Erythroblast (primary cell): ENCODE measurements at regions not wholly inside any gene's neighbourhood (a gene's known extent, or its start where the extent isn't known, plus 50 kb on each side); places are given as distances from the start of the nearest gene placed in this dataset.
A peak's percentile ranks its signal among the peaks of the same experiment; 100 is the strongest.

Source experiments
- DNase-seq, 2 experiments: peaks; one replicate each; lab custom pipeline; 2025; lab: John Stamatoyannopoulos, UW
- GATA1 ChIP-seq: IDR thresholded peaks from 2 replicates; pipeline ENCODE4 v1.6.1; 2011; ENCODE audit warnings: low read depth, mild to moderate bottlenecking, control low read depth, low read length, moderate library complexity
- POLR2A ChIP-seq: IDR thresholded peaks from 2 replicates; pipeline ENCODE4 v1.6.1; 2011; ENCODE audit warnings: mild to moderate bottlenecking, low read length

DNA sequence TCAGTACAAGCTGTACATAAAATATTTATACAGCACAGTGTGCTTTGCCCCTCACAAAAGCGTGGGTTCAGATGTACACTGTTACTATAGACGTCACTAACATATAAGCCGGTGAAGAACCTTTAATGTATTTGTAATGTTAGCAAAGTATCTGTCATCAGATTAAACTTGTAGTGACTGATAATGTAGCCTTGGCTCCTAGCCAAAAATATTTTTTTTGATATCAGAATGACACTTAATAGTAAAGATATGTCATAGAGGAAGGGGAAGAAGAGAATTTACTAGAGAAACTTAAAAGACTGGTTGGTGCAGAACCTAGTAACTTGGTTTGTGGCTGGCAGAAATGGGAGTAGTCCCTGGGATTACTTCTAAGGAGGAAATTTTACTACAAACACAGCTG is 258.7 kb upstream of the DMRT1 start:
- no peak for DNase-seq
- no peak for TF ChIP-seq GATA1
- TF ChIP-seq POLR2A = no peak

DNA sequence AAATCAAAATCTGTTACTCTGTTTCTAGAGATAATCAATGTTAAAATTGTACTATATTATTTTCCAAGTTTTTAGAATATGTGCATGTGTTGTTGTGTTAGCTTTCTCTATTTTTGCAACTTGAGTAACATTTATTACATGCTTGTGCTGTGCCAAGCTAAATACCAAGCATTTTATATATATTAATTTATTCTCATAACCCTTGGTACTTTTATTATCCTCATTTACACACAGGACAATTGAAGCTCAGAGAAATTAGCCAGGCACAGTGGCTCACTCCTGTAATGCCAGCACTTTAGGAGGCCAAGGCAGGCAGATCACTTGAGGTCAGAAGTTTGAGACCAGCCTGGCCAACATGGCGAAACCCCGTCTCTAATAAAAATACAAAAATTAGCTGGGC is 254.0 kb upstream of the DMRT1 start:
- DNase-seq = no peak
- TF ChIP-seq GATA1 (no peak), POLR2A (no peak)

DNA sequence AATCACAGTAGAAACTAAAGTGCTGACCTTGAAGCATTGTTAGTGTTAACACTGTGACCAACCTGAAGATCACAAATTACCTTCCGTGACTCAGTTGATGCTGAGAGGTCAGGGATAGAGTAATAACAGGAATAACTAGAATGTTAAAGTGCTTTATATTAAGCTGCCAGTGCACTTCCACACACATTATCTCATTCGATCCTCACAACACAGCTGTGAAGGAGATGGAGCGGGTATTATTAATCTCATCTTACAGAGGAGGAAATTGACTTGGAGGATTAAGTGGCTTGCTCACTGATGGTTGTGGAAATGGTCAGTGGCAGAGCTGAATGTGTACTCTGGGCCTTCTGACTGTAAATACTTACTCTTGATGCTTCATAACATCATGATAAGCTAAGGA is 252.5 kb upstream of the DMRT1 start:
- TF ChIP-seq POLR2A (no peak), GATA1 (no peak)
- no peak for DNase-seq

DNA sequence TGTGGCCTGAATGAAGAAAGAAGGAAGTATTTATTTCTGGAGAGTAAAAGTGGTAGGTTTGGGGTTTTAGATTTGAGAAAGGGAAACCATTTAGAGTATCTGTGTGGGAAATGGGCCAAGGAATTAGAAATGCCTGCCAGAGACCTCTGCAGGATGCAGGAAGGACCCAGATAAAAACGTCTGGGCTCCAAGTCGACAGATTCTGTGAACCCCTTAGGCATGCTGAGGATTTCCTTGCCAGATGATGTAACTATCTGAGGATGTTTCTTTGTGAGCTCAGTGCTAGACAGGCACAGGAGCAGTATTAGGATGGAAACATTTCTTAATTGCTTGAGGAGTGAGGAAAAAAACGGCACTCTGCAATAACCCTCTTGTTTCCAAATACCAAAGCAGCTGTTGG is 251.8 kb upstream of the DMRT1 start:
- TF ChIP-seq POLR2A (no peak), GATA1 (no peak)
- DNase-seq = no peak

DNA sequence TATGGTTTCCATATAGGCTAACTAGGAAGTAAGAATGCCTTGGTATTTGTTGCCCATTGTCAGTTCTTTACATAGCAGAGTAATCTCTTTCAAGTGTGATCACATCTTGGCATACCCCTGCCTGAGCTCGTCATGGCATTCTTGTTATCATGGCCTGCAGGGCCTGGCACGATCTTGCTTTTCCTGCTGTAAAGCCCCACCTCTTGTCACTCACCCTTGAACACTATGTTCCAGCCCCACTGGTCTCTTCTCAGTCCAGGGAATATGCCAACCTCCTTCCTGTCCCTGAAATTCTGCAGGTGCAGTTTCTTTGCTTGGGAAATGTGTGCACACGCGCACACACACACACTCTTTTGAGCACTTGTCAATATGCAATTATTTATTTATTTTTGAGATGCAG is 250.2 kb upstream of the DMRT1 start:
- no peak for DNase-seq
- no peak for TF ChIP-seq POLR2A
- TF ChIP-seq GATA1 = no peak

DNA sequence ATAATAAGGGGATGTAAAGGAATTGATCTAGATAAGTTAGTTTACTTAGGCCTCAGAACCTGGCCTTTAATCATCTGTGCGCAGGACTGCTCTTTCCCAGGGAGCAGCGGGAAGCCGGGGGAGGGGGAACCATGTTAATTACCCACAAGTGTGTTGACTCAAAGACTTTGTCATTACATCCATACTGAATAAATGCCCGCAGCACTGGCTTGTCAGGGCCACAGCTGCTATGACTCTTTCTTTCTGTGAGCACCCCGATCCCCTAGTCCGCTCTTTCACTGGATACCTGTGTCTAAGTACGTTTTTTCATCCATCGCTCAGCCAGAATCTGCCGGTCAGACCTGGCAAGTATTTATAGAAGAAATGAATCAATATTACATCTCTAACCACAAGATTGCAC is 249.3 kb upstream of the DMRT1 start:
- no peak for DNase-seq
- TF ChIP-seq POLR2A (no peak), GATA1 (no peak)

DNA sequence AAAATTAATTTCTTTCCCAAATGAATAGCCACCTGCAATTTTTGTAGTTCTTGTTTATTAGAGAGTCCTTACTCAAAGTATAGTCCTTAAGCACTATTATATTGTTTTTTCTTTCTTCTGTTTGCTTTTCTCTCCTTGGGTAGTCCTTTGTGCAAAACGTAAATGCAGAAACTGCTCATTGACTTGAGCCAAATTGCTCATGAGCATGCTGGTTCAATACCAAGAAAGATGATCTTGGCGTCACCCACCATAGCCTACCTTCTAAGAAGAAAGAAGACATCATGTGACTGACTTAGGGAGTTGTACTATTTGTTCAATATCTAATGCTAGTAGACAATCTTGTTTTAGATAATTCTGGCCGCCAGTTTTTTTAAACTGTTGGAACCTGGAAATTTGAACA is 248.8 kb upstream of the DMRT1 start:
- TF ChIP-seq POLR2A (no peak), GATA1 (no peak)
- DNase-seq = no peak

DNA sequence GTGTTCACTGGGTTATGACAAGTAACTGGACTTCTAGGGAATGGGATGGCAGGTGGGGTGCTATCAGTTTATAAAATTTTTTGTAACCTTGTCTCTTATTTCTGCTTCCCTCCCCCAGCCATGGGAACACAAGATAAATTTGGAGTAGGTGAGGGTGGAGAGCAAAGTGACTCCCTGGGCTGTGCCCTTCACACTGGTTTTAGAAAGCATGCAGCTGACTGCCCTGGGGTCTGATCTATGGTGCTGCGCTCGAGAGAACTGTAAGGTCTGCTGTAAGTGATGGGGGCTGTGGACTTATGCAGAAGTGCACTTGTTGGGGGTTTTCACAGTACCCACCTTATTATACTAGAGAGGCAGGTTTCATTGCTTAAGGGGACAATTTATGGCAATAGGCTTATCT is 247.7 kb upstream of the DMRT1 start:
- DNase-seq = no peak
- TF ChIP-seq GATA1 = no peak
- TF ChIP-seq POLR2A = no peak

DNA sequence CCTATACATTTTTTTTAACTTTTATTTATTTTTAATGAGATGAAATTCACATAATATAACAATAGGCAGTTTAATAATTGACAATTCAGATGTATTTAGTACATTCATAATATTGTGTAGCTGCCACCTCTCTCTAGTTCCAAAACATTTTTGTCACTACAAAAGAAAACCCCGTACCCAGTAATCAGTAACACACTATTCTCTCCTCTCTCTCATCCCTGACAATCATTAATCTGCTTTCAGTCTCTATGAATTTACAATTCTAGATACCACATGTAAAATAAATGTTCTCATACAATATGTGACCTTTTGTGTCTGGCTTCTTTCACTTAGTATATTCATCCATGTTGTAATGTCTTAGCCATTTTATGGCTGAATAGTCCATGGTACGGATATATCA is 244.8 kb upstream of the DMRT1 start:
- no peak for DNase-seq

DNA sequence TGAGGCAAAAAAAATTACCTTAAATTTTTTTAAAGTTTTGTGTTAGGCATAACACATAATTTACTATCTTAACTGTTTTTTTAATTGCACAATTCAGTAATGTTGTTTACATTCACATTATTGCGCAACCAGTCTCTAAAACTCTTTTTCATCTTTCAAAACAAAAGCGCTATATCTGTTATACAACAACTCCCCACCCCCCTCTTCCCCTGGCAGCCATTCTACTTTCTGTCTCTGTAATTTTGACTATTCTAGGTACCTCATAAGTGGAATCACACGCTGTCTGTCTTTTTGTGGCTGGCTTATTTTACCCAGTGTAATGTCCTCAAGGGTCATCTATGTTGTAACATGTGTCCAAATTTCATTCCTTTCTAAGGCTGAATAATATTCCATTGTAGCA is 241.5 kb upstream of the DMRT1 start:
- DNase-seq = no peak
- TF ChIP-seq POLR2A (no peak), GATA1 (no peak)

More for the DNA sequence above, 244.8 kb upstream of the DMRT1 start:
- no peak for TF ChIP-seq GATA1
- TF ChIP-seq POLR2A = no peak

DNA sequence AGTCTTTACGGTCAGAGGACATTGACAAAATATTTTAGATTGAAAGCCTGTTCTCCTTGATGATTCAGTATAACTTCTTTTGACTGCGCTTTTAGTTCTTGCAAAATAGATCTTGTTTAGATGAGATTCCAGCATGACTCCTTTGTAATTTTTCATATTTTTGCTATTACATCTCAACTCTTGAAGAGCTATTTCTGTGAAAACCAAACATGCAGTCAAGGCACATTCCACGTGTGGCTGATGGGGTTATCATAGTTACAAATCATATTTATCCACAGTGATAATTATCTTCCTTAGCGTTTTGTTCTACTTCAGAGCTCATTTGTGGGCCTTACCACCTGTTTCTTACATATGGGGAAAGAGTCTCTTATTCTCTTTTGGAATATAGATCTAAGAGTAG is 238.8 kb upstream of the DMRT1 start:
- no peak for DNase-seq
- TF ChIP-seq POLR2A (no peak), GATA1 (no peak)

DNA sequence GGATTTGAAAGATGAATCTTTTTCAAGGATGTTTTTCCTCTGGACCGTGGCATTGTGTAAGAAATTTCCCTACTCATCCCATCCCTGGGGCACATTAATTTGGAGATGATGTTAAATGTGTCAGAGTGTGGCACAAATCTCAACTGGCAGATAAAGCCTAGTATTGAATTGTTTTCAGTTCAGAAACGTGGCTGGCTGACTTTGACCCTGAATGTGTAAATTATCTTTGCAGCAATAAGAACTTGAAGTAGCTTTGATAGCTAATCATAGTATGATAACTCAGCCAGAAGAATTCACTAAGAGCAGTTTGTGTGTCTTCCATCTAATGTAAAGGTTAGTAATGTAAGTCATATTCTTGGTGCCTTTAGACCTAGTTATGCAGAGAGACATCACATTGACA is 238.4 kb upstream of the DMRT1 start:
- TF ChIP-seq POLR2A = no peak
- no peak for TF ChIP-seq GATA1
- DNase-seq = no peak

DNA sequence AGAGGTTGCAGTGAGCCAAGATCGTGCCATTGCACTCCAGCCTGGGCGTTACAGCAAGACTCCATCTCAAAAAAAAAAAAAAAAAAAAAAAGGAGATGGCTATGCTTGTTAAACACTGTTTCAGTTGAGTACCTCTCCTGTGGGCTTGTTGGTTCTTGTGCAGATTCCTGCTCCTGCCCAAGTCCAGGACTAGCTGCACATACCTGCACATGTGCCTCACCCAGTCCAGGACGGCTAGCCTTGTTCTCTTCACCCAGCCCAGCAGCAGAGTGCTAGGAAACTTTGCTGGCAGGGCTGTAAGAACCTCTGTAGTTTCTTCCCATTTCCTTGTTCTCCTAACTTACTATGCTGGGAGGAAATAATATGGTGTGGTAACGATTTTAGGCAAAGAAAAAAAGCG is 234.1 kb upstream of the DMRT1 start:
- no peak for TF ChIP-seq POLR2A
- DNase-seq = no peak

DNA sequence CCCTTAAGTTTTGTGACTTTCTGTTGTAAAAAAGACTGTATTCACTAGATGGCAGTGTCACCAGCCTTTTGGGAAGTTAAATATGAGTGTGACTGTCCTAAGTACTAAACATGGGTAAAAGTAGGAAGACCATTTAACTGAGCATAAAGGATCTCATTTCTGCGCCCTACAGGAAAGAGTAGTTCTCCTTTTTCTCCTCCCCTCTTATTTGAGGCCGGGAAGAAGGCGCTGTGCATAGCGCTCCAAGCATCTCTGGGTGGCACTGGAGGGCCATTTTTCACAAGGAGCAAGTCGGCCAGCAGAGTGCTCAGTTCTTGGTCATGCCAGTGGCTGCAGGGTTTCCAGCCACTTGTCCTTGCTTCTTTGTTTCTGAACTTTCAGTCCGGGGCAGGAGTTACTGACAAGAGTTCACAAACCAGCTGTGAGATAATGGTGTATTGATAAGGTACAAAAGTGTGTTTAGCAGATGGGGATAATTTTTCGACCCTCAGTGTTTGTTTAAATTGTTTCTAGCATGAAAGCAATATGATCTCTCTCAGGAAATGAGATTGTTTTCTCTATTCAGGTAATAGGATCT is 227.6 kb upstream of the DMRT1 start:
- TF ChIP-seq POLR2A (no peak), GATA1 (no peak)
- DNase-seq = peak; percentile 34 to 59

DNA sequence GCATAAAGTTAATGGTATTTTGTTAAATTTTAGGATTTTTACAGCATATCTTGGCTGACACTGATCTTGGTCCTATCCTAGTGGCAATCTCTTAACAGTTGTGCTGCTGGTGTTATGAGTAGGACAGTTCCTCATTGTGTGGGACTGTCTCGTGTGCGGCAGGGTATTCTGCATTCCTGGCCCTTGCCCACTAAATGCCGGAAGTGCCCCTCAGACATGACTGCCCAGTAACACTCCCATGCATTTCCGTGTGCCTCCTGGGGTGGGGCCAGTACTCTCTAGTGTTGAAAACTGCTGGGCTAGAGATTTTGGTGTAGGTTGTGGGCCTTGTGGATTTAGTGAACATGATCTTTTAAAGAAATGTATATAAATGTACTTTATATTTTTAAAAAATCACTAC is 227.1 kb upstream of the DMRT1 start:
- TF ChIP-seq POLR2A (no peak), GATA1 (no peak)

DNA sequence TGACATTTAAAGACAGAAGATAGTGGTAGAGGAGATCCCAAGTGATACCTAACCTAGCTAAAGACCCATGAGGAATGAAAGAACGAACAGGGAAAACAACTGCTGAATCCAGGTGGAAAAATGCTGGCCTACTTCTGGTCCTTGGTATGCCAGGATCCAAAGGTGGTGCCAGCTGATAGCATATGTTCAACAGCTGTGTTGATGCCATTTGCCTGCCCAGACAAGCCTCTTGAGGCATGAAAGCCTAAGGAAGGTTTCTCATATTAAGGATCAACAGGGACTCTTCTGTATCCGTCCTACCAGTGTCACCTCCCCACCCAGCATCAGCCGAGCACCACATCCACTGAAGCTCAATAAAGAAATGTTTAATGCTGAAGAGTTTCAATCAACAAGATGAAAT is 225.7 kb upstream of the DMRT1 start:
- DNase-seq = no peak
- TF ChIP-seq GATA1 (no peak), POLR2A (no peak)

More for the DNA sequence above, 227.1 kb upstream of the DMRT1 start:
- no peak for DNase-seq
